Uterus (tissue), 3 donors: ENCODE measurements at regions not wholly inside any gene's neighbourhood (a gene's known extent, or its start where the extent isn't known, plus 50 kb on each side); places are given as distances from the start of the nearest gene placed in this dataset.

Experiments used
- DNase-seq, 2 donors: peaks; one replicate each; pipeline ENCODE4 v3.0.0-alpha.2; 2019 to 2020
- H3K27ac ChIP-seq, 2 donors: fragments of 200-600 bp; sonication (generic); 1 replicate in 1 of 2; 2 replicates in 1 of 2; pipeline ENCODE4 v1.5.1; 2016 to 2018
- H3K27me3 ChIP-seq, 2 donors: fragments of 200-600 bp; sonication (generic); one replicate each; pipeline ENCODE4 v1.5.1; 2018 to 2019; ENCODE audit warnings: control low read depth in 1 of 2
- H3K36me3 ChIP-seq, 2 donors: fragments of 200-600 bp; sonication (generic); one replicate each; pipeline ENCODE4 v1.5.1; 2019; ENCODE audit warnings: control low read depth in 1 of 2
- H3K4me1 ChIP-seq, 2 donors: fragments of 200-600 bp; sonication (generic); one replicate each; pipeline ENCODE4 v1.5.1; 2018 to 2019; ENCODE audit warnings: control low read depth in 1 of 2
- H3K4me3 ChIP-seq, 2 donors: fragments of 200-600 bp; sonication (generic); 1 replicate in 1 of 2; 2 replicates in 1 of 2; pipeline ENCODE4 v1.5.1; 2018 to 2019; ENCODE audit warnings: mild to moderate bottlenecking in 1 of 2
- H3K9me3 ChIP-seq, 2 donors: fragments of 200-600 bp; sonication (generic); one replicate each; pipeline ENCODE4 v1.5.1; 2019; ENCODE audit warnings: control low read depth in 1 of 2
- CTCF ChIP-seq, 4 experiments: fragments of 200-600 bp in 2 of 4; fragments of 450-650 bp in 2 of 4; sonication (generic) in 2 of 4; IDR thresholded peaks; one replicate each; pipeline ENCODE4 v1.5.1; 2016 to 2019; ENCODE audit warnings: antibody characterized with exemption in 4 of 4, mild to moderate bottlenecking in 2 of 4, moderate library complexity in 1 of 4
- POLR2A ChIP-seq, 2 donors: fragments of 450-650 bp; IDR thresholded peaks; one replicate each; pipeline ENCODE4 v1.6.1; 2016; ENCODE audit warnings: antibody characterized with exemption in 2 of 2, mild to moderate bottlenecking in 1 of 2, moderate library complexity in 1 of 2
- intact Hi-C: fragments of 100-400 bp; cut with DNase I; formaldehyde crosslinking; loops from one replicate; pipeline ENCODE4 v1.15.1; 2023; ENCODE audit warnings: low total_unique reads
- donor health status: DM: yes; HTN: yes; CAD: no.

GRCh38 chr6:95417856-95418255 is 159.5 kb upstream of the MANEA start:
- Histone ChIP-seq H3K4me1 (no peaks in the 10 kb centered on the region), H3K36me3 (no peaks in the 10 kb centered on the region)
- DNase-seq: no peak

GRCh38 chr6:95420792-95421191 is 156.5 kb upstream of the MANEA start:
- no peaks in the 10 kb centered on the region for H3K27me3 ChIP-seq
- H3K4me1 ChIP-seq: no peaks in the 10 kb centered on the region
- no peak overlapping the region for H3K4me3 ChIP-seq
- no peak for DNase-seq
- intact Hi-C loops: no loop called here
- no peak overlapping the region for H3K27ac ChIP-seq
- no peaks in the 10 kb centered on the region for H3K36me3 ChIP-seq
- TF ChIP-seq CTCF (IDR thresholded peaks at IDR 0.05): no peak
- TF ChIP-seq POLR2A (IDR thresholded peaks at IDR 0.05): no peak
- peaks cover 0 to 3% of the 10 kb centered on the region in 2 donors for H3K9me3 ChIP-seq

More at GRCh38 chr6:95417856-95418255, 159.5 kb upstream of the MANEA start:
- Histone ChIP-seq H3K27me3 (no peaks in the 10 kb centered on the region), H3K9me3 (peaks cover 0 to 3% of the 10 kb centered on the region in 2 donors), H3K4me3 (no peak overlapping the region), H3K27ac (no peak overlapping the region)
- intact Hi-C loops: no loop called here
- no peak for TF ChIP-seq CTCF (IDR thresholded peaks at IDR 0.05)
- no peak for TF ChIP-seq POLR2A (IDR thresholded peaks at IDR 0.05)

- DNase-seq: no peak
- H3K9me3 ChIP-seq: peaks cover 0 to 3% of the 10 kb centered on the region in 2 donors
- no peak overlapping the region for H3K4me3 ChIP-seq
- intact Hi-C loops: no loop called here
- no peaks in the 10 kb centered on the region for H3K36me3 ChIP-seq
- H3K27me3 ChIP-seq: no peaks in the 10 kb centered on the region
- no peaks in the 10 kb centered on the region for H3K4me1 ChIP-seq
- no peak overlapping the region for H3K27ac ChIP-seq
- no peak for TF ChIP-seq POLR2A (IDR thresholded peaks at IDR 0.05)
- TF ChIP-seq CTCF (IDR thresholded peaks at IDR 0.05): no peak
Measured at GRCh38 chr6:95423331-95423730, 154.0 kb upstream of the MANEA start.

GRCh38 chr6:95431637-95432228 is 145.6 kb upstream of the MANEA start:
- no peak for DNase-seq

GRCh38 chr6:95439741-95440140 is 137.6 kb upstream of the MANEA start:
- TF ChIP-seq POLR2A (IDR thresholded peaks at IDR 0.05) (no peak), CTCF (IDR thresholded peaks at IDR 0.05) (no peak)
- no peaks in the 10 kb centered on the region for H3K9me3 ChIP-seq
- H3K4me1 ChIP-seq: no peaks in the 10 kb centered on the region
- intact Hi-C loops: no loop called here
- H3K27ac ChIP-seq: no peak overlapping the region
- no peaks in the 10 kb centered on the region for H3K27me3 ChIP-seq
- no peaks in the 10 kb centered on the region for H3K36me3 ChIP-seq
- DNase-seq: no peak
- no peak overlapping the region for H3K4me3 ChIP-seq

More at GRCh38 chr6:95431637-95432228, 145.6 kb upstream of the MANEA start:
- intact Hi-C loops: no loop called here
- Histone ChIP-seq H3K4me1 (no peaks in the 10 kb centered on the region), H3K36me3 (no peaks in the 10 kb centered on the region), H3K27ac (no peak overlapping the region), H3K27me3 (no peaks in the 10 kb centered on the region), H3K4me3 (no peak overlapping the region), H3K9me3 (no peaks in the 10 kb centered on the region)
- no peak for TF ChIP-seq POLR2A (IDR thresholded peaks at IDR 0.05)
- TF ChIP-seq CTCF (IDR thresholded peaks at IDR 0.05): peak; percentile 32 to 52 (median 40)
